ENCODE measurements at regions not wholly inside any gene's neighbourhood (a gene's known extent, or its start where the extent isn't known, plus 50 kb on each side); places are given as distances from the start of the nearest gene placed in this dataset.
"Not testable (repeated sequence)": the region's sequence is repeated elsewhere in the genome, so short reads cannot be mapped to it uniquely, and the experiment has no call there.

- not testable (repeated sequence) for DNase-seq (ENCODE audit: low read depth)
Measured at GRCh38 chr9:75459311-75459710, 371.0 kb downstream of the OSTF1 start.

DNA sequence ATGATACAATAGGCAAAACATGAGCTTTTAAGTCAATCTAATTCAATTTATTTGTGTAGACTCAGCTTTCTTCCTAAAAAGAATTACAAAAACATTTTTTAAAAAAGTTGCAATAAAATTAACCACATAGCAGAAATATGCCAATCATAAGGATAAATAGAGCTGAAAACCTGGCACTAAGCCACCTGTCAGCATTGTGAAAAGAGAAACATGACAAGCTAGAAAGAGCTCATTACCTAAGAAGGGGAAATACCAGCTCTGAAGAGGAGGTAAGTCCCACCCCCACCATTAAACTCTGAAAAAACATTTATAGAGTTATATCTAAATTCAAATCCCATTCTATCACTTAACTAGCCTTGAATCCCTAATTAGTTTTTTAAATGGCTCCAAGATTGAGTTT, 372.9 kb downstream of the OSTF1 start:
- no peak for DNase-seq (ENCODE audit: low read depth)

GRCh38 chr9:75462866-75463265, 374.6 kb downstream of the OSTF1 start:
- no peak for DNase-seq (ENCODE audit: low read depth)

GRCh38 chr9:75463871-75464270, 375.6 kb downstream of the OSTF1 start:
- DNase-seq (ENCODE audit: low read depth), result no peak

DNA sequence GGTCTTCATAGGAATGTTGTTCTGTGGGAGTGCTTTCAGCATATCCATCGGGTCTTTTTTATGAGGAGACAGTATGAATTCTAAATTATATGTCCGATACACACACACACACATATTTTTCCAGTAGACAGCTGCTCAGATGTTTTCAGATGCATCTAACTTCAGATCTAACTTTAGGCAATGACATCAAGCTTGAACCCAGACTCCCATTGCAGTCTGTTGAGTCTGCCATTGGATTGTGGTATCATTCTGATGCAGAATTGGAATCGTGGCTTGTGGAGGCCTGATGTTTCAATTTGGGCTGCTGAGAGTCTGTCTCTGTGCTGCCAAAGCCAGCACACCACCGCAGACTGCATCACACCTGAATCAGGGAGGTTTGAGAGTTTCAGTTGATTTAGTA, 376.4 kb downstream of the OSTF1 start:
- DNase-seq (ENCODE audit: low read depth), result no peak

DNA sequence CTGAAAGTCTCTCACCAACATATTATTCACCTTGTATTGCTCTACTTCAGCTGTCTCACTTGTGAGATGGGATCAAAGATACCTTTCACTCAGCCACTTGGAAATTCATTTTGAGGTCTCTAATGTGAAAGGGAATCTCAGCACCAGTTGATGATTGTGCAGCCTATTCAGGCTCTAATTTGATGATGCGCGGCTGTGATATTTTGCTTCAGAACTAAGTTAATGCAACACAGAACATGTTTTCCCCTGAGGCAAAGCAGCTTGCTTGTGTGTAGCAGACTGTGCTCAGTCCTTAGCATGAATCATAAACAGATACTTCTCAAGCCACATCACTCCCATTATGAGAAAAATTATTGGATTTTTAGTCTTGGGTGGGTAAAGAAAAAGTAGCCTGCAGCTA, 378.8 kb downstream of the OSTF1 start:
- no peak for DNase-seq (ENCODE audit: low read depth)

DNA sequence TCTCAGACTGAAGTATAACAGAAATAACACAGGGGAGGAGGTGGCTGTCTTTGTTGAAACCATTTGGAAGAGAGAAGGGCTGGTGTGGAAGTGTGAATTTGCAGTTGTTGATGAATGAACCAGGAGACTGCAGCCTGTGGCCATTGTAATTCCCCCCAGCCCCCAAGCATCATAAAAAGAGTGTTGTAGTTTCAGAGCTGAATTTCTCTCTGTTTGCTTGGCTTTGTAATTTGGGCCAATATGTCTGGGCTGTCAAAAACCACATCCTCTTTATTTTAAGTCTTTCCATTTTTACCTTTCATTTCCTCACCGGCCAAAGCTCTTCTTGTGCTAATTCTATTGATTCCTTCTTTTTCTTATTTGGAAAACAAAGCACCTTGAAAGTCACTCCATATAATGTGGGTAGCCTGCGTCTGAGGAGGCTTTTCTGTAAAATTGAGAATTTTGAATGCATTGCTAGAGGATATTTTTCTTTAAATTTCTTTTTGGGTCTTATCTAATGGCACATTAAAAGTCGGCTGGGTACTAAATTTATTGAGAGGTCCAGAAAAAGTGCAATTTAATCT, 383.3 kb downstream of the OSTF1 start:
- no peak for DNase-seq (ENCODE audit: low read depth)

- DNase-seq (ENCODE audit: low read depth), result no peak
Measured at GRCh38 chr9:75482566-75482965, 394.3 kb downstream of the OSTF1 start.

- DNase-seq (ENCODE audit: low read depth), result no peak
Measured at GRCh38 chr9:75483636-75484035, 395.3 kb downstream of the OSTF1 start.

DNA sequence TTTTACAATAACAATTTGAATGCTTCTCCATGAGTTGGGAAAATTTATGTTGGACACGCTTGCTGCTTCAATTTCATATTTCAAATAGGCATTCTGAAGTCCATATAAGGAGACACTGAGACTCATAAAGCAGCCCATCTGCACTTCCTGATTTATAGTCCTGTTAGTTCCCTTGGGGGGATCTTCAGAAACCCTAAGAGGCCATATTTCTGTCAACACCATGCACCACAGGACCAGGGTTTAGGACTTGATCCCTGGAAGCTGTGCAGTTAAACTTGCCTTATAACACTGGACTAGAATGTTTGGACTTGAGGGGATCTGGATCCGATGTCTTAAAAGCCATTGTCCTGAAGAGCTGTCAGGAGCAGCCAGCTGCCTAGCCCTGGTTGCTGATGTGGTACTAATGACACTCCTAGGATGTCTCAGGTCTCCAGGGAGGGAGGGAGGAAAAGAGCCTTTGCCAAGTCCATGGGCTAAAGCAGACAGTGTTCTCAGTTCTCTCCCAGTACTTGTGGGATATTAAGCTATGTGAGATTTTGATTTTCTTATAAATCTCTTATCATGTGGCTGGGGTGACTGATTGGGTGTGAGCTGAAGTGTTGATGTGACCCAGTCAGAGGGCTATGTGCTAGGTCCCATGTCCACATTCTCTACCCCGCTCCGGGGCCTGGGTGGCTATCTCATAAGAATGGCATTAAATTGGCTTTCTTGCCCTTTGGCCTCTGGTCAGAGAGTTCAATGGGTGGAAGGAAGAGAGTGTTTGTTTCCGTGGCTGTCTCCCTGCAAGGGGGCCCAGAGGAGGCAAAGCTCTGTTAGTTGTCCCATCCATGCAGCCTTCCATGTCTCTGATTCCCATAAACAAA, 399.8 kb downstream of the OSTF1 start:
- DNase-seq (ENCODE audit: low read depth), result no peak

- no peak for DNase-seq (ENCODE audit: low read depth)
Measured at GRCh38 chr9:75488719-75489110, 400.4 kb downstream of the OSTF1 start.

GRCh38 chr9:75490326-75490725, 400.1 kb upstream of the PCSK5 start:
- no peak for DNase-seq (ENCODE audit: low read depth)

DNA sequence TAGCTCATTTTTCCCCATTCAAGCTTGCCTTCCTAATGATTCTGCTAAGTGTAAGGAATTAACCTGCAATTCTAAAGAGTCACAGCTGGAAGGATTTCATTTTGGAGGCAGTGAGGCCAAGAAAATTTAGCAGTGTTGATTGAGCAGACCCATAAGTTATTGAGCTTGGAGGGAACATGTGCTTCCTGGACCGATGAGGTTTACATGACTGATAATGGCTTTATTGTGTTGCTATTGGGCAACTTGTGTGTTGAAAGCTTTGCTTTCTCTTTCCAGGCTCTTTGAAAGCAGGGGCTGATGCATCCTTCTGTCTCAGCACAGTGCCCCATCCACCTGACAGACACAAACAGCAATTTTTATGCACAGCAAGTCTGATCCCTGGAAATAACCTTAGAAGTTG, 398.9 kb upstream of the PCSK5 start:
- no peak for DNase-seq (ENCODE audit: low read depth)

DNA sequence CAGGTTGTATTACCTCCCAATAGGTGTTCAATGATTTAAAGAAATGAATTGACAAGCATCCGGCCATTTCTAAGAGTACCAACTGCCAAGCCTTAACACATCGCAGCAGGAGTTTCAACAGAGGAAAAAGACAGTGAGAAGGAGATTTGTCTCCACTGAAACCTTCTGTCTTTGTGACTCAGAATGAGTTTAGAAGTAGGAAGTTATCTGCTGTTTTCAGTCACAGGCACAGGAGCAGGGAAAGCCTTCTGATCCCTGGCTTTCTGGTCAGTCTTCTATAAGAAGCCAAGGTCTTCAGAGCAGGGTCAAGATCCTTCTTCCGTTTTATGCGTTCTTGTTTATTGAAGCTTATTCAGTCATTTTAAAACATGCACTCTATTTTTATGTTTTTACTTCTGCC, 390.7 kb upstream of the PCSK5 start:
- DNase-seq (ENCODE audit: low read depth), result no peak

GRCh38 chr9:75500479-75500878, 390.0 kb upstream of the PCSK5 start:
- DNase-seq (ENCODE audit: low read depth), result no peak

DNA sequence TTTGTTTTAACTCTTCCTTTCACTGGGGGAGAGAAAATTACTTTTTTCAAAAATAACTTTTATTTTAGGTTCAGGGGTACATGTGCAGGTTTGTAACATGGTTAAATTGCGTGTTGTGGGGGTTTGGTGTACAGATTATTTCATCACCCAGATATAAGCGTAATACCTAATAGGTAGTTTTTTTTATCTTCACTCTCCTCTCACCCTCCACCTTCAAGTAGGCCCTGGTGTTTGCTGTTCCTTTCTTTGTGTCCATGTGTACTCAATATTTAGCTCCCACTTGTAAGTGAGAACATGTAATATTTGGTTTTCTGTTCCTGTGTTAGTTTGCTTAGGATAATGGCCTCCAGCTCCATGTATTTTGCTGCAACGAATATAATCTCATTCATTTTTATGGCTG, 389.5 kb upstream of the PCSK5 start:
- not testable (repeated sequence) for DNase-seq (ENCODE audit: low read depth)

- DNase-seq (ENCODE audit: low read depth), result no peak
Measured at GRCh38 chr9:75504721-75505120, 385.8 kb upstream of the PCSK5 start.

GRCh38 chr9:75505654-75506053, 384.8 kb upstream of the PCSK5 start:
- no peak for DNase-seq (ENCODE audit: low read depth)

DNA sequence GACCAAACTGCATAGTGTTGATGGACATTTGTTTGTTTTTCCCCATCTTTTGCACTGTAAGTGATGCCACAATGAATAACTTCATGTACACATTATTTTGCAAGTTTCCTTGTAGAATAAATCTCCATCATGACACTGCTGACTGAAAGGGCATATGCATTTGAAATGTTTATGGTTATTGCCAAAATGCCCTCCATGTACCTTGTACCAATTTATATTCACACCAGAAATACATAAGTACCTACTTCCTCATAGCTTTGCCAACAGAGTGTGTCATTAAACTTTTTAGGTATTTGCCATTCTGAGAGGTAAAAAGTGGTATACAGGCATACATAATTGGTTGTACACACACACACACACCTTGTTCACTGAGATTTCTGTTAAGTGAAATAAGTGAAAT, 361.0 kb upstream of the PCSK5 start:
- DNase-seq (ENCODE audit: low read depth), result no peak

- no peak for DNase-seq (ENCODE audit: low read depth)
Measured at GRCh38 chr9:75531588-75531987, 358.9 kb upstream of the PCSK5 start.

DNA sequence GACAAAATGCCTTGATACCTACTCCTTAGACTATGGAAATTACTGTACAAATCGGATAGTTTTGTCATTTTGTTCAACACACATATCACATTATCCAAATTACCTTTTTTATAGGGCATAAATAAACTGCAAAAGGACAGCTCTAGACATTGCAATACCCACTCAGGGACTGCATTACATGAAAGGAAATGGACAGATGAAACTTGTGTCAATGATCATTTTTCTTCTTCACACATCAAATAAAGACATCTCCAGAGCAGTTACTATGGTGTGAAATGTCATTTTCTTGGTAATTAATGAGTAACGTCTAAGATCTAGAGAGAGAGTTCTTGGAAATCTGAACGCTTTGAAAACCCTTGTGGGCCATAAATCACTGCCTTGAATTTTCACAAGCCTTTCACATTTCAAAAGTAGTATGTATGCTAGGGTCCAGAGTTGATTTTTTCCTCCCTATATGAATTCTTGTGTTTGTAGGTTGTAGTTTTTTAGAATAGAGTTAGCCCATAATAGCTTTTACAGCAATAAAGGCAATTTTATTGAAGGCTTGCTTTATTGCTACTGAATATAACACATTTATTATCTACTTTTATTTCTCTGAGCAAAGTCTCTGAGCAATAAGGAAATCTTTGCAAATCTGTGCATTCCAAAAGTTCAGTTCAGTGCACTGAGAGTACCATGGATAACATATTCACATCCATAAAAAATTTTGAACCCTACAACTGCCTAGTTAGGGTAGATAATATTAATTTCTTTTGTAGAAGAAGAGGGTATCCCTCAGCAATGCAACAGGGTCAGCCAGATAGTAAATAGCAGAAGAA, 358.0 kb upstream of the PCSK5 start:
- no peak for DNase-seq (ENCODE audit: low read depth)

DNA sequence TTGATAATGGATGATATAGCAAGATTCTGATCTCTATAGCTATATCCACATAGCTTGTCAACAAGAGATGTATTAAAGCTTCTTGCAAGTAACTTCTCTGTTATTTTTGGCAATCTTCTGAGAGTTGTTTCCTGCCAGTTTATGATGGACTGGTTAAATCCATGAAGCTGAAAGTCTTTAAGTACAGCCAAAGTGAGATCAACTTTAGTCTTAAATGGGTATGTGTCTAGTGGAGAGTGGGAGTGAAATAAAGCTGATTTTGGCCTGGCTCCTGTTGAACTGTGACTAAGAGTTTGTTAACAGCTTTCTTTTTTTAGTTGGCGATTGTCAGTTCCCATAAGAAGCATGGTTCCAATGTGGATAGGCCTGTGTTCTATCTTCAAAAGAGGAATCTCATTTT, 350.9 kb upstream of the PCSK5 start:
- no peak for DNase-seq (ENCODE audit: low read depth)

GRCh38 chr9:75540185-75540584, 350.3 kb upstream of the PCSK5 start:
- DNase-seq (ENCODE audit: low read depth), result no peak
